WTC11 (cell line): ENCODE measurements at regions not wholly inside any gene's neighbourhood (a gene's known extent, or its start where the extent isn't known, plus 50 kb on each side); places are given as distances from the start of the nearest gene placed in this dataset.

Experiments used
- ATAC-seq: fragments of 200-7000 bp; cut with Tn5 transposase; 2 replicates; pipeline ENCODE4 v1.10.0; 2021; ENCODE audit warnings: mild to moderate bottlenecking, moderate library complexity
- CTCF ChIA-PET: fragments of 300-600 bp; sonication (Branson Sonifier 250); formaldehyde crosslinking; loops from one replicate; lab custom pipeline; 2021; ENCODE audit warnings: antibody characterized with exemption; lab: Charles Lee
- POLR2A ChIA-PET: fragments of 350-600 bp; sonication (Branson Sonifier 250); formaldehyde crosslinking; loops from one replicate; lab custom pipeline; 2021; ENCODE audit warnings: antibody characterized with exemption; lab: Charles Lee
- DNase-seq: peaks from one replicate; pipeline ENCODE4 v3.0.0; 2021; ENCODE audit warnings: low spot score
- H3K27ac Mint-ChIP-seq: 2 replicates; pipeline ENCODE4 v1.8.0; 2021; ENCODE audit warnings: mixed read lengths
- H3K27me3 Mint-ChIP-seq: 2 replicates; pipeline ENCODE4 v1.8.0; 2021; ENCODE audit warnings: low read depth, mild to moderate bottlenecking, moderate library complexity, mixed read lengths
- H3K36me3 Mint-ChIP-seq: 2 replicates; pipeline ENCODE4 v1.8.0; 2021; ENCODE audit warnings: mixed read lengths
- H3K4me1 Mint-ChIP-seq: 2 replicates; pipeline ENCODE4 v1.8.0; 2022; ENCODE audit warnings: mixed read lengths
- H3K4me3 Mint-ChIP-seq: 2 replicates; pipeline ENCODE4 v1.8.0; 2021; ENCODE audit warnings: mild to moderate bottlenecking, moderate library complexity, mixed read lengths
- H3K9me3 Mint-ChIP-seq: 2 replicates; pipeline ENCODE4 v1.8.0; 2021; ENCODE audit warnings: mixed read lengths
- AFF4 ChIP-seq: sonication (generic); formaldehyde crosslinking; IDR thresholded peaks from 2 replicates; pipeline ENCODE4 v1.8.1; 2023; ENCODE audit warnings: mild to moderate bottlenecking, missing genetic modification reagents, borderline replicate concordance
- ATF6 ChIP-seq: sonication (generic); formaldehyde crosslinking; IDR thresholded peaks from 2 replicates; pipeline ENCODE4 v1.8.1; 2023; ENCODE audit warnings: mild to moderate bottlenecking, missing genetic modification reagents
- CDX4 ChIP-seq: fragments of 250-450 bp; sonication (Bioruptor Pico); IDR thresholded peaks from 2 replicates; pipeline ENCODE4 v1.9.0; 2021; ENCODE audit warnings: moderate library complexity, mild to moderate bottlenecking, inconsistent platforms, borderline replicate concordance
- CREB1 ChIP-seq: sonication (generic); formaldehyde crosslinking; IDR thresholded peaks from 2 replicates; pipeline ENCODE4 v1.8.0; 2023; ENCODE audit warnings: mild to moderate bottlenecking, missing genetic modification reagents
- CREM ChIP-seq: sonication (generic); formaldehyde crosslinking; IDR thresholded peaks from 2 replicates; pipeline ENCODE4 v1.8.1; 2022; ENCODE audit warnings: mild to moderate bottlenecking, missing genetic modification reagents, moderate library complexity
- ELF4 ChIP-seq: sonication (generic); formaldehyde crosslinking; IDR thresholded peaks from 2 replicates; pipeline ENCODE4 v1.8.1; 2022; ENCODE audit warnings: low read depth, mild to moderate bottlenecking, moderate library complexity, missing genetic modification reagents
- IRF2 ChIP-seq: sonication (generic); formaldehyde crosslinking; IDR thresholded peaks from 2 replicates; pipeline ENCODE4 v1.8.0; 2022; ENCODE audit warnings: low read depth, missing genetic modification reagents, borderline replicate concordance
- MAX ChIP-seq: sonication (generic); formaldehyde crosslinking; IDR thresholded peaks from 2 replicates; pipeline ENCODE4 v1.8.0; 2022; ENCODE audit warnings: mild to moderate bottlenecking, missing genetic modification reagents
- MYBL2 ChIP-seq: sonication (generic); formaldehyde crosslinking; IDR thresholded peaks from 2 replicates; pipeline ENCODE4 v1.8.1; 2023; ENCODE audit warnings: mild to moderate bottlenecking, moderate library complexity, missing genetic modification reagents
- NFATC4 ChIP-seq: fragments of 250-450 bp; sonication (Bioruptor Pico); IDR thresholded peaks from 2 replicates; pipeline ENCODE4 v1.9.0; 2021; ENCODE audit warnings: mild to moderate bottlenecking
- NR3C1 ChIP-seq: sonication (generic); formaldehyde crosslinking; conservative IDR thresholded peaks from 2 replicates; pipeline ENCODE4 v1.8.1; 2023; ENCODE audit warnings: low read depth, mild to moderate bottlenecking, missing genetic modification reagents
- RELA ChIP-seq: sonication (generic); formaldehyde crosslinking; IDR thresholded peaks from 2 replicates; pipeline ENCODE4 v1.8.1; 2022; ENCODE audit warnings: missing genetic modification reagents, mild to moderate bottlenecking, borderline replicate concordance
- RORB ChIP-seq: fragments of 250-450 bp; sonication (Bioruptor Pico); IDR thresholded peaks from 2 replicates; pipeline ENCODE4 v1.9.0; 2021; ENCODE audit warnings: mild to moderate bottlenecking
- TCF7 ChIP-seq: sonication (generic); formaldehyde crosslinking; IDR thresholded peaks from 2 replicates; pipeline ENCODE4 v1.8.0; 2022; ENCODE audit warnings: mild to moderate bottlenecking, low read depth, missing genetic modification reagents, moderate library complexity
- ZNF121 ChIP-seq: sonication (generic); formaldehyde crosslinking; IDR thresholded peaks from 2 replicates; pipeline ENCODE4 v1.8.0; 2023; ENCODE audit warnings: missing genetic modification reagents
- ZNF232 ChIP-seq: sonication (generic); formaldehyde crosslinking; IDR thresholded peaks from 2 replicates; pipeline ENCODE4 v1.8.0; 2022; ENCODE audit warnings: mild to moderate bottlenecking, missing genetic modification reagents
- TF ChIP-seq, protein P1 (sequence below): sonication (generic); formaldehyde crosslinking; IDR thresholded peaks from 2 replicates; pipeline ENCODE4 v1.8.1; 2022; ENCODE audit warnings: mild to moderate bottlenecking, missing genetic modification reagents, moderate library complexity, borderline replicate concordance
- TF ChIP-seq, protein P2 (sequence below): sonication (generic); formaldehyde crosslinking; IDR thresholded peaks from 2 replicates; pipeline ENCODE4 v1.8.1; 2022; ENCODE audit warnings: low read depth, missing genetic modification reagents, borderline replicate concordance

DNA sequence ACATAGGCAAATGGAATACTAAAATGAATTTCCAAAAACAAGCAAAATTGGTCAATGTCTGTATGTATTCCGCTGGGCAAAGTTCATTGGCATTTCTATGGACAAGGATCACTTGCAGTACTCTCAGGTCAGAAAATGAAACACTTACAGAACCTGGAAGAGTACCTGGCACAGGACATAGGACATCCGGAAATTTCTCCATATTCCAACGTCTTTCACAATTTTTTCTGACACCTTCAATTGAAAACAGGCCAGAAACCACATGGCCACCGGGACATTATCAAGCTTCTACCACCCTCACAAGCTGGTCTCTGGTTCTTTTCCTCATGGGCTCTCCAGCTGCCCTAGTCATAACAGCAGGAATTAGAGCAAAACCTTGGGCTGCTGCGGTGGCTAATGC lies 96.9 kb upstream of the MSH6 start:
- no peak for ATAC-seq
- Mint-ChIP-seq H3K27me3 (no peaks in the 10 kb centered on the region; the same call in 1 of the 2 replicates), H3K4me1 (peaks cover 34% of the 10 kb centered on the region), H3K4me3 (no peak overlapping the region), H3K36me3 (peaks cover 19% of the 10 kb centered on the region), H3K27ac (no peak overlapping the region), H3K9me3 (peaks cover 19% of the 10 kb centered on the region)
- CTCF ChIA-PET, result interaction anchor here (2.6 kb wide), 1 partner anchor 32 kb away, joined by 9 read pairs; no protein-coding TSS in a partner anchor
- TF ChIP-seq MAX (CRISPR knock-in tag) (no peak), TCF7 (CRISPR knock-in tag) (no peak), ELF4 (CRISPR knock-in tag) (no peak), CREM (CRISPR knock-in tag) (no peak), MYBL2 (no peak), RELA (CRISPR knock-in tag) (no peak), RORB (CRISPR knock-in tag) (no peak), ZNF121 (CRISPR knock-in tag) (no peak)
- TF ChIP-seq, protein P1, sequence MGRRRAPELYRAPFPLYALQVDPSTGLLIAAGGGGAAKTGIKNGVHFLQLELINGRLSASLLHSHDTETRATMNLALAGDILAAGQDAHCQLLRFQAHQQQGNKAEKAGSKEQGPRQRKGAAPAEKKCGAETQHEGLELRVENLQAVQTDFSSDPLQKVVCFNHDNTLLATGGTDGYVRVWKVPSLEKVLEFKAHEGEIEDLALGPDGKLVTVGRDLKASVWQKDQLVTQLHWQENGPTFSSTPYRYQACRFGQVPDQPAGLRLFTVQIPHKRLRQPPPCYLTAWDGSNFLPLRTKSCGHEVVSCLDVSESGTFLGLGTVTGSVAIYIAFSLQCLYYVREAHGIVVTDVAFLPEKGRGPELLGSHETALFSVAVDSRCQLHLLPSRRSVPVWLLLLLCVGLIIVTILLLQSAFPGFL (CRISPR knock-in tag), result no peak
- TF ChIP-seq, protein P2, sequence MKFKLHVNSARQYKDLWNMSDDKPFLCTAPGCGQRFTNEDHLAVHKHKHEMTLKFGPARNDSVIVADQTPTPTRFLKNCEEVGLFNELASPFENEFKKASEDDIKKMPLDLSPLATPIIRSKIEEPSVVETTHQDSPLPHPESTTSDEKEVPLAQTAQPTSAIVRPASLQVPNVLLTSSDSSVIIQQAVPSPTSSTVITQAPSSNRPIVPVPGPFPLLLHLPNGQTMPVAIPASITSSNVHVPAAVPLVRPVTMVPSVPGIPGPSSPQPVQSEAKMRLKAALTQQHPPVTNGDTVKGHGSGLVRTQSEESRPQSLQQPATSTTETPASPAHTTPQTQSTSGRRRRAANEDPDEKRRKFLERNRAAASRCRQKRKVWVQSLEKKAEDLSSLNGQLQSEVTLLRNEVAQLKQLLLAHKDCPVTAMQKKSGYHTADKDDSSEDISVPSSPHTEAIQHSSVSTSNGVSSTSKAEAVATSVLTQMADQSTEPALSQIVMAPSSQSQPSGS, result no peak
- POLR2A ChIA-PET, result no interaction called here
- DNase-seq, result no peak

GRCh38 chr2:47682216-47682749 lies 100.7 kb upstream of the MSH6 start:
- POLR2A ChIA-PET, result no interaction called here

More at GRCh38 chr2:47682216-47682749, 100.7 kb upstream of the MSH6 start:
- peaks cover 14% of the 10 kb centered on the region for H3K9me3 Mint-ChIP-seq
- no peak for DNase-seq
- no peak for ATAC-seq
- peaks cover 22% of the 10 kb centered on the region for H3K4me1 Mint-ChIP-seq
- no peak overlapping the region for H3K4me3 Mint-ChIP-seq
- H3K27ac Mint-ChIP-seq, result no peak overlapping the region
- CTCF ChIA-PET, result no interaction called here
- TF ChIP-seq ATF6 (CRISPR knock-in tag), result no peak
- TF ChIP-seq NFATC4 (CRISPR knock-in tag), result no peak
- TF ChIP-seq NR3C1, result no peak
- TF ChIP-seq ZNF232 (CRISPR knock-in tag), result no peak
- TF ChIP-seq CREB1 (CRISPR knock-in tag), result no peak
- TF ChIP-seq AFF4, result no peak
- no peak for TF ChIP-seq IRF2 (CRISPR knock-in tag)
- no peak for TF ChIP-seq CDX4
- TF ChIP-seq, all 79 proteins: peak for 0
- Mint-ChIP-seq H3K36me3 (peaks cover 11% of the 10 kb centered on the region), H3K27me3 (no peaks in the 10 kb centered on the region; the same call in 1 of the 2 replicates)
